ENCODE measurements at regions not wholly inside any gene's neighbourhood (a gene's known extent, or its start where the extent isn't known, plus 50 kb on each side); places are given as distances from the start of the nearest gene placed in this dataset.
"Not testable (repeated sequence)": the region's sequence is repeated elsewhere in the genome, so short reads cannot be mapped to it uniquely, and the experiment has no call there.

- H3K36me3 Mint-ChIP-seq; H3K4me3 Mint-ChIP-seq; H3K36me3 ChIP-seq (ENCODE audit: insufficient read depth, low read length); CTCF ChIA-PET (ENCODE audit: partially characterized antibody); H3K27ac ChIP-seq (ENCODE audit: low read depth, low read length); H3K27me3 Mint-ChIP-seq; DNase-seq; H3K4me1 ChIP-seq (ENCODE audit: insufficient read depth, low read length); intact Hi-C loops (cut with micrococcal nuclease); H3K9me3 Mint-ChIP-seq; H3K4me3 ChIP-seq (ENCODE audit: low read length in 2 of 2); POLR2A ChIA-PET (ENCODE audit: partially characterized antibody); H3K9me3 ChIP-seq (ENCODE audit: control insufficient read depth in 1 of 2, low read length in 2 of 2); H3K4me1 Mint-ChIP-seq; H3K27me3 ChIP-seq (ENCODE audit: insufficient read depth, low read length); H3K27ac Mint-ChIP-seq: not testable (repeated sequence)
Measured at GRCh38 chrY:17827155-17827554, 52.9 kb downstream of the CDY2B start.

DNA sequence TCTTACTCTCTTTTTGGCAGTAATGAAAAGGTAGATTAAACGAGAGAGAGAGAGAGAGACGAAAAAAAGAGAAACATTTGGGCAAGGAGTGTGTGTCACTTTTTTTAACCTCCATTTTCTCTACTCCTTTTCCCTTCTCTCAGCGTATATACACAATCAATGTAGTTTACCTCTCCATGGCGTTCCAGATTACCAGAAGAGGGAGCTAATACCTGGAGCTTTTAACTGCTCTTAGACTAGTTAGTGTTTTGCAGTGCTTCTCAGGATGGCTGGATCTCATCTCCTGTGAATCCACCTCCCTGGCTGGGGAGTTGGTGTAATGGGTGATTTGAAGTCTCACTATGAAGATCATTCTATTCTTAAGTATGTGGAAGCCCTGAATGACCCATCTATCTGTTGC lies 60.3 kb downstream of the CDY2B start:
- H3K9me3 ChIP-seq (ENCODE audit: control insufficient read depth in 1 of 2, low read length in 2 of 2); POLR2A ChIA-PET (ENCODE audit: partially characterized antibody); DNase-seq; intact Hi-C loops (cut with micrococcal nuclease); H3K9me3 Mint-ChIP-seq; H3K27ac ChIP-seq (ENCODE audit: low read depth, low read length); H3K4me1 ChIP-seq (ENCODE audit: insufficient read depth, low read length); H3K4me3 Mint-ChIP-seq; H3K4me1 Mint-ChIP-seq; H3K27ac Mint-ChIP-seq; CTCF ChIA-PET (ENCODE audit: partially characterized antibody); H3K27me3 ChIP-seq (ENCODE audit: insufficient read depth, low read length); H3K36me3 Mint-ChIP-seq; H3K27me3 Mint-ChIP-seq; H3K4me3 ChIP-seq (ENCODE audit: low read length in 2 of 2); H3K36me3 ChIP-seq (ENCODE audit: insufficient read depth, low read length): not testable (repeated sequence)

DNA sequence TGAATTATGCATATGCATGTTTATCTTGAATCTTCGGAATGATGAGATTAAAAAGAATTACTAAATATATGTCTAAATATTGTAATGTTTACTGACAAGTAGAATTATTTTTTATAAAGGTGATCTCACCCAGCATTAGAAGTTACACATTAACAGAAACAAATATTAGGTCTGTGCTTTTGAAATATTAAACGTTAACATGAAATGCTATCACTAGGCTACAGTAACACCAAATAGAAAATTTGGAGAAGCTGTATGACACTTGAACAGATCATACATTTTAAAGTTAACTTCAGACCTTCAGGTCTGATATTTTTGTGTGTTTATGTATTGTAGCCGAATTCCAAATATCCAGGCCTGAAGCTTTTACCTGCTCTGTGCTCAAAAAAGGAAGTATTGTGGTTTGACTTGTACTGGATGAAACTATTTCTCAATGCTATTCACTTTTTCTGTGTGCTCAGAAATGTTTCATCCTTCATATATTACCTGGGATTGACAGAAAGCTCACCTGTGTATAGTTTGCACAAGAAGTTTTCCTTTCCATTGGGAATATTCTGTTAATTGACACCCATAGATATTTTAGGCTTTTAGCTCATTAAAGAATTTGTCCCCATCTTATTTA lies 60.9 kb downstream of the CDY2B start:
- H3K27ac Mint-ChIP-seq, H3K27me3 Mint-ChIP-seq, H3K9me3 Mint-ChIP-seq: not testable (repeated sequence)

GRCh38 chrY:17817076-17818068 lies 62.6 kb downstream of the CDY2B start:
- DNase-seq; H3K9me3 ChIP-seq (ENCODE audit: control insufficient read depth in 1 of 2, low read length in 2 of 2); H3K27me3 ChIP-seq (ENCODE audit: insufficient read depth, low read length); H3K9me3 Mint-ChIP-seq; H3K27ac ChIP-seq (ENCODE audit: low read depth, low read length); H3K27me3 Mint-ChIP-seq; H3K4me3 ChIP-seq (ENCODE audit: low read length in 2 of 2); H3K27ac Mint-ChIP-seq; CTCF ChIA-PET (ENCODE audit: partially characterized antibody); H3K4me1 ChIP-seq (ENCODE audit: insufficient read depth, low read length); H3K4me1 Mint-ChIP-seq; intact Hi-C loops (cut with micrococcal nuclease); H3K36me3 ChIP-seq (ENCODE audit: insufficient read depth, low read length); H3K4me3 Mint-ChIP-seq; H3K36me3 Mint-ChIP-seq; POLR2A ChIA-PET (ENCODE audit: partially characterized antibody): not testable (repeated sequence)

More for the DNA sequence above, 60.9 kb downstream of the CDY2B start:
- H3K27ac ChIP-seq (ENCODE audit: low read depth, low read length); POLR2A ChIA-PET (ENCODE audit: partially characterized antibody); intact Hi-C loops (cut with micrococcal nuclease); H3K9me3 ChIP-seq (ENCODE audit: control insufficient read depth in 1 of 2, low read length in 2 of 2); CTCF ChIA-PET (ENCODE audit: partially characterized antibody); H3K4me1 Mint-ChIP-seq; H3K27me3 ChIP-seq (ENCODE audit: insufficient read depth, low read length); H3K4me3 Mint-ChIP-seq; H3K36me3 Mint-ChIP-seq; H3K4me3 ChIP-seq (ENCODE audit: low read length in 2 of 2); DNase-seq; H3K4me1 ChIP-seq (ENCODE audit: insufficient read depth, low read length); H3K36me3 ChIP-seq (ENCODE audit: insufficient read depth, low read length): not testable (repeated sequence)

- POLR2A ChIA-PET (ENCODE audit: partially characterized antibody); CTCF ChIA-PET (ENCODE audit: partially characterized antibody); intact Hi-C loops (cut with micrococcal nuclease): not testable (repeated sequence)
Measured at GRCh38 chrY:17812664-17813063, 67.4 kb downstream of the CDY2B start.

GRCh38 chrY:17799915-17800314 lies 80.1 kb downstream of the CDY2B start:
- H3K27me3 ChIP-seq (ENCODE audit: insufficient read depth, low read length); DNase-seq; POLR2A ChIA-PET (ENCODE audit: partially characterized antibody); intact Hi-C loops (cut with micrococcal nuclease); H3K4me1 Mint-ChIP-seq; H3K4me1 ChIP-seq (ENCODE audit: insufficient read depth, low read length); H3K4me3 Mint-ChIP-seq; CTCF ChIA-PET (ENCODE audit: partially characterized antibody); H3K36me3 ChIP-seq (ENCODE audit: insufficient read depth, low read length); H3K9me3 ChIP-seq (ENCODE audit: control insufficient read depth in 1 of 2, low read length in 2 of 2); H3K4me3 ChIP-seq (ENCODE audit: low read length in 2 of 2); H3K27ac ChIP-seq (ENCODE audit: low read depth, low read length); H3K9me3 Mint-ChIP-seq; H3K27me3 Mint-ChIP-seq; H3K27ac Mint-ChIP-seq; H3K36me3 Mint-ChIP-seq: not testable (repeated sequence)

More at GRCh38 chrY:17812664-17813063, 67.4 kb downstream of the CDY2B start:
- H3K4me1 ChIP-seq (ENCODE audit: insufficient read depth, low read length); H3K36me3 ChIP-seq (ENCODE audit: insufficient read depth, low read length); H3K27ac Mint-ChIP-seq; H3K9me3 ChIP-seq (ENCODE audit: control insufficient read depth in 1 of 2, low read length in 2 of 2); H3K27me3 Mint-ChIP-seq; H3K4me3 Mint-ChIP-seq; DNase-seq; H3K27me3 ChIP-seq (ENCODE audit: insufficient read depth, low read length); H3K4me3 ChIP-seq (ENCODE audit: low read length in 2 of 2); H3K4me1 Mint-ChIP-seq; H3K9me3 Mint-ChIP-seq; H3K27ac ChIP-seq (ENCODE audit: low read depth, low read length); H3K36me3 Mint-ChIP-seq: not testable (repeated sequence)

GRCh38 chrY:17787214-17787613 lies 92.8 kb downstream of the CDY2B start:
- H3K27ac ChIP-seq (ENCODE audit: low read depth, low read length); H3K27ac Mint-ChIP-seq; intact Hi-C loops (cut with micrococcal nuclease); H3K9me3 ChIP-seq (ENCODE audit: control insufficient read depth in 1 of 2, low read length in 2 of 2); H3K4me1 ChIP-seq (ENCODE audit: insufficient read depth, low read length); POLR2A ChIA-PET (ENCODE audit: partially characterized antibody); H3K4me3 Mint-ChIP-seq; H3K4me1 Mint-ChIP-seq; H3K27me3 Mint-ChIP-seq; H3K4me3 ChIP-seq (ENCODE audit: low read length in 2 of 2); H3K27me3 ChIP-seq (ENCODE audit: insufficient read depth, low read length); H3K9me3 Mint-ChIP-seq; CTCF ChIA-PET (ENCODE audit: partially characterized antibody); H3K36me3 ChIP-seq (ENCODE audit: insufficient read depth, low read length); H3K36me3 Mint-ChIP-seq; DNase-seq: not testable (repeated sequence)
